GM12878 (cell line): ENCODE measurements at regions not wholly inside any gene's neighbourhood (a gene's known extent, or its start where the extent isn't known, plus 50 kb on each side); places are given as distances from the start of the nearest gene placed in this dataset.

Experiments used
- ATAC-seq: fragments of 200-7000 bp; cut with Tn5 transposase; 3 replicates; pipeline ENCODE4 v1.9.1; 2020; ENCODE audit warnings: mild to moderate bottlenecking, moderate library complexity
- BruUV-seq: library from RNA; stranded (reverse); fragments of 400-500 nt; replicated peaks from 2 replicates; lab custom pipeline; 2021; lab: Mats Ljungman, UMichigan
- CTCF ChIA-PET: fragments of 300-600 bp; sonication (Branson Sonifier 250); formaldehyde crosslinking; extraction: SDS; loops from one replicate; lab custom pipeline; 2021; ENCODE audit warnings: inconsistent platforms; lab: Yijun Ruan, JAX
- POLR2A ChIA-PET: fragments of 350-600 bp; formaldehyde crosslinking; extraction: SDS; loops from one replicate; lab custom pipeline; 2021; ENCODE audit warnings: inconsistent platforms; lab: Charles Lee
- RAD21 ChIA-PET: fragments of 300-600 bp; sonication (Branson Sonifier 250); formaldehyde crosslinking; loops from one replicate; lab custom pipeline; 2023; ENCODE audit warnings: antibody characterized with exemption; ENCODE audit not compliant: unreplicated experiment; lab: Charles Lee
- SMC1A ChIA-PET: fragments of 300-600 bp; sonication (Branson Sonifier 250); formaldehyde crosslinking; loops from one replicate; lab custom pipeline; 2023; ENCODE audit not compliant: unreplicated experiment, uncharacterized antibody; lab: Charles Lee
- DNase-seq: peaks from one replicate; pipeline ENCODE4 v3.0.0-alpha.2; 2011; ENCODE audit warnings: low read depth, low spot score
- FAIRE-seq: peaks from 3 replicates; lab custom pipeline; 2011; peaks lifted over from hg19 to GRCh38; lab: Jason Lieb, UNC
- H2AFZ ChIP-seq: 2 replicates; pipeline ENCODE4 v1.6.0; 2011; ENCODE audit warnings: low read depth, low read length, control low read depth; ENCODE audit not compliant: control insufficient read depth
- H3K27ac ChIP-seq: 2 replicates; pipeline ENCODE4 v1.5.1; 2011; ENCODE audit warnings: control low read depth; ENCODE audit not compliant: control insufficient read depth, insufficient read depth
- H3K27me3 ChIP-seq, 2 experiments: replicated peaks in 1 of 2; 2 replicates each; pipeline versions ENCODE4 v1.6.0 to v1.6.1; 2011; ENCODE audit warnings: low read length in 1 of 2; ENCODE audit not compliant: control insufficient read depth in 2 of 2, insufficient read depth in 2 of 2
- H3K36me3 ChIP-seq, 2 experiments: 2 replicates each; pipeline ENCODE4 v1.5.1; 2011; ENCODE audit warnings: low read length in 1 of 2; ENCODE audit not compliant: control insufficient read depth in 2 of 2, insufficient read depth in 2 of 2
- H3K4me1 ChIP-seq: 2 replicates; pipeline ENCODE4 v1.6.1; 2011; ENCODE audit warnings: mild to moderate bottlenecking, low read length, moderate library complexity, mixed read lengths; ENCODE audit not compliant: control insufficient read depth, insufficient read depth
- H3K4me2 ChIP-seq: 2 replicates; pipeline ENCODE4 v1.6.0; 2011; ENCODE audit warnings: control low read depth; ENCODE audit not compliant: control insufficient read depth, insufficient read depth
- H3K4me3 ChIP-seq: fragments of 200-600 bp; sonication (generic); 2 replicates; pipeline ENCODE4 v1.5.1; 2016
- H3K79me2 ChIP-seq: 2 replicates; pipeline ENCODE4 v1.6.0; 2011; ENCODE audit warnings: low read length; ENCODE audit not compliant: control insufficient read depth, insufficient read depth
- H3K9ac ChIP-seq: 2 replicates; pipeline ENCODE4 v1.8.0; 2011; ENCODE audit warnings: low read length, control low read depth, mixed read lengths; ENCODE audit not compliant: control insufficient read depth, insufficient read depth
- H3K9me3 ChIP-seq: replicated peaks from 3 replicates; pipeline ENCODE4 v1.5.1; 2011; ENCODE audit warnings: mild to moderate bottlenecking, low read length; ENCODE audit not compliant: control insufficient read depth, insufficient read depth
- H4K20me1 ChIP-seq: 2 replicates; pipeline ENCODE4 v1.6.0; 2011; ENCODE audit not compliant: control insufficient read depth, insufficient read depth
- BHLHE40 ChIP-seq, 2 experiments: fragments of 450-650 bp in 1 of 2; IDR thresholded peaks; 2 replicates each; pipeline ENCODE4 v1.6.1; 2011 to 2017; ENCODE audit warnings: low read depth in 2 of 2, borderline replicate concordance in 1 of 2, improper control_type of control experiment in 1 of 2, low read length in 1 of 2, mild to moderate bottlenecking in 1 of 2
- E4F1 ChIP-seq: fragments of 450-650 bp; IDR thresholded peaks from 2 replicates; pipeline ENCODE4 v1.6.1; 2018; ENCODE audit warnings: borderline replicate concordance, mild to moderate bottlenecking; ENCODE audit not compliant: partially characterized antibody
- ESRRA ChIP-seq: IDR thresholded peaks from 2 replicates; pipeline ENCODE4 v1.6.1; 2012; ENCODE audit warnings: mild to moderate bottlenecking, low read length, improper control_type of control experiment
- HCFC1 ChIP-seq: fragments of 150-350 bp; IDR thresholded peaks from 2 replicates; pipeline ENCODE4 v1.6.1; 2014; ENCODE audit warnings: low read length
- MXI1 ChIP-seq: fragments of 150-350 bp; IDR thresholded peaks from 2 replicates; pipeline ENCODE4 v1.6.1; 2011; ENCODE audit warnings: low read depth, mild to moderate bottlenecking, inconsistent platforms, low read length, improper control_type of control experiment
- NKRF ChIP-seq: fragments of 450-650 bp; conservative IDR thresholded peaks from 2 replicates; pipeline ENCODE4 v1.6.1; 2017; ENCODE audit warnings: mild to moderate bottlenecking, moderate library complexity
- POU2F2 ChIP-seq: IDR thresholded peaks from 3 replicates; pipeline ENCODE4 v1.6.1; 2011; ENCODE audit warnings: low read depth, mild to moderate bottlenecking, low read length, borderline replicate concordance
- RAD21 ChIP-seq: IDR thresholded peaks from 2 replicates; pipeline ENCODE4 v1.6.1; 2011; ENCODE audit warnings: mild to moderate bottlenecking, low read depth, low read length, moderate library complexity; ENCODE audit not compliant: insufficient read depth
- SIX5 ChIP-seq: IDR thresholded peaks from 2 replicates; pipeline ENCODE4 v1.6.1; 2011; ENCODE audit warnings: mild to moderate bottlenecking, low read depth, low read length, moderate library complexity; ENCODE audit not compliant: severe bottlenecking
- SMC3 ChIP-seq: IDR thresholded peaks from 2 replicates; pipeline ENCODE4 v1.6.1; 2011; ENCODE audit warnings: low read length, improper control_type of control experiment, borderline replicate concordance
- TAF1 ChIP-seq: IDR thresholded peaks from 2 replicates; pipeline ENCODE4 v1.6.1; 2011; ENCODE audit warnings: mild to moderate bottlenecking, low read depth, low read length, borderline replicate concordance
- TBL1XR1 ChIP-seq: IDR thresholded peaks from 2 replicates; pipeline ENCODE4 v1.6.1; 2012; ENCODE audit warnings: low read depth, low read length, improper control_type of control experiment
- ZBTB11 ChIP-seq: fragments of 450-650 bp; formaldehyde crosslinking; IDR thresholded peaks from 2 replicates; pipeline ENCODE4 v1.5.0; 2022; ENCODE audit warnings: mild to moderate bottlenecking, missing genetic modification characterization
- WGBS: methylation state at CpG from one replicate; pipeline ENCODE4 v1.1.6; 2016; ENCODE audit warnings: low lambda C conversion rate; ENCODE audit not compliant: insufficient replicate concordance, insufficient coverage; ENCODE audit errors: missing lambda C conversion rate; 5-methylcytosine and 5-hydroxymethylcytosine counted together
- in situ Hi-C: fragments of 300-500 bp; cut with MboI; formaldehyde crosslinking; loops from 9 replicates; pipeline ENCODE4 v1.14.3; 2018; ENCODE audit warnings: mixed read lengths
- intact Hi-C: fragments of 100-400 bp; cut with micrococcal nuclease; formaldehyde crosslinking; loops from one replicate; pipeline ENCODE4 v1.14.2; 2022; ENCODE audit not compliant: unreplicated experiment

- TF ChIP-seq ESRRA (no peak), SIX5 (no peak), TBL1XR1 (no peak), POU2F2 (no peak), HCFC1 (no peak), MXI1 (no peak), NKRF (no peak)
These were observed 535.0 kb upstream of the ARID1B start (continued) for GRCh38 chr6:156242206-156242605.

- no peaks in the 10 kb centered on the region for H4K20me1 ChIP-seq
- no peaks in the 10 kb centered on the region for H3K9me3 ChIP-seq
- no peak overlapping the region for H3K4me3 ChIP-seq
- H3K9ac ChIP-seq: no peak overlapping the region
- H3K27me3 ChIP-seq: no peaks in the 10 kb centered on the region
- no peak overlapping the region for H3K4me2 ChIP-seq
- ChIA-PET SMC1A (no interaction called here), POLR2A (no interaction called here), CTCF (no interaction called here), RAD21 (no interaction called here)
- ATAC-seq: no peak
- 22% methylated on average over 10 of the region's 10 CpGs for WGBS
- DNase-seq: no peak
- TF ChIP-seq SMC3 (no peak), BHLHE40 (IDR thresholded peaks at IDR 0.05; ENCODE audit: borderline replicate concordance in 1 of 2, low read depth in 2 of 2, low read length in 1 of 2) (no peak), ZBTB11 (no peak), RAD21 (no peak), TAF1 (no peak), E4F1 (no peak)
- H3K27ac ChIP-seq: no peak overlapping the region
- no peaks in the 10 kb centered on the region for H3K36me3 ChIP-seq
- H3K4me1 ChIP-seq: no peaks in the 10 kb centered on the region
- intact Hi-C loops: no loop called here
- H3K79me2 ChIP-seq: no peaks in the 10 kb centered on the region
- BruUV-seq: no TSS peak
- in situ Hi-C loops: no loop called here
- H2AFZ ChIP-seq: no peak overlapping the region
- FAIRE-seq: no peak
These were observed 546.0 kb upstream of the ARID1B start for GRCh38 chr6:156231026-156231765.
